NCI-H1417 treated with DMSO at 0.1 percent for 48 hours (cell line): ENCODE measurements at regions not wholly inside any gene's neighbourhood (a gene's known extent, or its start where the extent isn't known, plus 50 kb on each side); places are given as distances from the start of the nearest gene placed in this dataset.

Experiments used
- DNase-seq: peaks from one replicate; lab custom pipeline; 2025; lab: John Stamatoyannopoulos, UW

- DNase-seq = peak; percentile 63
These were observed 1137.1 kb downstream of the OLFM4 start for GRCh38 chr13:54165581-54166215.

- DNase-seq = no peak
These were observed 1145.4 kb downstream of the OLFM4 start for GRCh38 chr13:54173996-54174395.

GRCh38 chr13:54175466-54175865 lies 1146.9 kb downstream of the OLFM4 start:
- no peak for DNase-seq

GRCh38 chr13:54177466-54177865 lies 1148.9 kb downstream of the OLFM4 start:
- no peak for DNase-seq

- no peak for DNase-seq
These were observed 1154.6 kb downstream of the OLFM4 start for GRCh38 chr13:54183166-54183565.

GRCh38 chr13:54183728-54184127 lies 1155.1 kb downstream of the OLFM4 start:
- no peak for DNase-seq

- no peak for DNase-seq
These were observed 1156.0 kb downstream of the OLFM4 start for GRCh38 chr13:54184576-54184975.

- no peak for DNase-seq
These were observed 1156.5 kb downstream of the OLFM4 start for GRCh38 chr13:54185101-54185500.

GRCh38 chr13:54185785-54186184 lies 1157.2 kb downstream of the OLFM4 start:
- DNase-seq = no peak

- DNase-seq = no peak
These were observed 1158.8 kb downstream of the OLFM4 start for GRCh38 chr13:54187461-54187860.

- DNase-seq = no peak
These were observed 1165.8 kb downstream of the OLFM4 start for GRCh38 chr13:54194233-54195024.

- DNase-seq = no peak
These were observed 1168.1 kb downstream of the OLFM4 start for GRCh38 chr13:54196684-54197083.

GRCh38 chr13:54198911-54199310 lies 1170.3 kb downstream of the OLFM4 start:
- DNase-seq = no peak

- no peak for DNase-seq
These were observed 1178.0 kb downstream of the OLFM4 start for GRCh38 chr13:54206626-54207025.

GRCh38 chr13:54210397-54211049 lies 1181.9 kb downstream of the OLFM4 start:
- DNase-seq = no peak

GRCh38 chr13:54216221-54216620 lies 1187.6 kb downstream of the OLFM4 start:
- DNase-seq = no peak

GRCh38 chr13:54226876-54227275 lies 1198.3 kb downstream of the OLFM4 start:
- no peak for DNase-seq

- peak; percentile 20 for DNase-seq
These were observed 1204.1 kb downstream of the OLFM4 start for GRCh38 chr13:54232700-54233099.

GRCh38 chr13:54234607-54235006 lies 1206.0 kb downstream of the OLFM4 start:
- no peak for DNase-seq

- DNase-seq = peak; percentile 91
These were observed 1213.1 kb downstream of the OLFM4 start for GRCh38 chr13:54241719-54242118.

- no peak for DNase-seq
These were observed 1219.7 kb downstream of the OLFM4 start for GRCh38 chr13:54248306-54248705.

- DNase-seq = no peak
These were observed 1233.2 kb downstream of the OLFM4 start for GRCh38 chr13:54261856-54262255.

- DNase-seq = no peak
These were observed 1235.3 kb downstream of the OLFM4 start for GRCh38 chr13:54263868-54264267.
